Astrocyte (in vitro differentiated cells and primary cell): ENCODE measurements at regions not wholly inside any gene's neighbourhood (a gene's known extent, or its start where the extent isn't known, plus 50 kb on each side); places are given as distances from the start of the nearest gene placed in this dataset.

ENCODE experiments used
- DNase-seq: peaks from one replicate; pipeline ENCODE4 v3.0.0-alpha.2; 2010; ENCODE audit warnings: low read depth
- FAIRE-seq: peaks from 2 replicates; lab custom pipeline; 2011; peaks lifted over from hg19 to GRCh38; lab: Jason Lieb, UNC
- H2AFZ ChIP-seq: 2 replicates; pipeline ENCODE4 v1.6.0; 2012; ENCODE audit warnings: low read depth, low read length, inconsistent platforms
- H3K27ac ChIP-seq: 2 replicates; pipeline ENCODE4 v1.5.1; 2011; ENCODE audit warnings: low read depth, low read length, inconsistent platforms
- H3K27me3 ChIP-seq: 2 replicates; pipeline ENCODE4 v1.6.0; 2011; ENCODE audit warnings: low read length, inconsistent platforms; ENCODE audit not compliant: insufficient read depth
- H3K36me3 ChIP-seq: 2 replicates; pipeline ENCODE4 v1.5.1; 2011; ENCODE audit warnings: low read length, inconsistent platforms; ENCODE audit not compliant: insufficient read depth
- H3K4me1 ChIP-seq: 2 replicates; pipeline ENCODE4 v1.5.1; 2011; ENCODE audit warnings: low read length, inconsistent platforms; ENCODE audit not compliant: insufficient read depth
- H3K4me2 ChIP-seq: 2 replicates; pipeline ENCODE4 v1.6.0; 2012; ENCODE audit warnings: low read length, inconsistent platforms
- H3K4me3 ChIP-seq: 2 replicates; pipeline ENCODE4 v1.5.1; 2011; ENCODE audit warnings: low read depth, mild to moderate bottlenecking, low read length, inconsistent platforms; ENCODE audit not compliant: insufficient read depth
- H3K79me2 ChIP-seq: 2 replicates; pipeline ENCODE4 v1.6.0; 2012; ENCODE audit warnings: mild to moderate bottlenecking, low read length, inconsistent platforms; ENCODE audit not compliant: insufficient read depth
- H3K9ac ChIP-seq: 2 replicates; pipeline ENCODE4 v1.6.0; 2012; ENCODE audit warnings: mild to moderate bottlenecking, low read length, inconsistent platforms
- H3K9me3 ChIP-seq: 2 replicates; pipeline ENCODE4 v1.5.1; 2012; ENCODE audit warnings: low read depth, mild to moderate bottlenecking, low read length, inconsistent platforms; ENCODE audit not compliant: insufficient read depth
- H4K20me1 ChIP-seq: 2 replicates; pipeline ENCODE4 v1.6.0; 2012; ENCODE audit warnings: low read length, inconsistent platforms; ENCODE audit not compliant: insufficient read depth
- H3K27ac Mint-ChIP-seq: one replicate; pipeline ENCODE4 v1.8.0; 2021; ENCODE audit warnings: mild to moderate bottlenecking, mixed read lengths; ENCODE audit not compliant: unreplicated experiment
- H3K27me3 Mint-ChIP-seq: one replicate; pipeline ENCODE4 v1.8.0; 2021; ENCODE audit warnings: low read depth, mixed read lengths; ENCODE audit not compliant: unreplicated experiment
- H3K36me3 Mint-ChIP-seq: one replicate; pipeline ENCODE4 v1.8.0; 2021; ENCODE audit warnings: low read depth, mixed read lengths; ENCODE audit not compliant: unreplicated experiment
- H3K4me1 Mint-ChIP-seq: one replicate; pipeline ENCODE4 v1.8.0; 2021; ENCODE audit warnings: low read depth, mixed read lengths; ENCODE audit not compliant: unreplicated experiment
- H3K4me3 Mint-ChIP-seq: one replicate; pipeline ENCODE4 v1.8.0; 2021; ENCODE audit warnings: mild to moderate bottlenecking, moderate library complexity, mixed read lengths; ENCODE audit not compliant: unreplicated experiment
- H3K9me3 Mint-ChIP-seq: one replicate; pipeline ENCODE4 v1.8.0; 2021; ENCODE audit warnings: mild to moderate bottlenecking, mixed read lengths; ENCODE audit not compliant: unreplicated experiment
- EZH2 ChIP-seq: IDR thresholded peaks from 2 replicates; pipeline ENCODE4 v1.6.1; 2012; ENCODE audit warnings: mild to moderate bottlenecking, low read length, inconsistent platforms; ENCODE audit not compliant: insufficient read depth
- TF ChIP-seq, protein P1 (sequence below): IDR thresholded peaks from 2 replicates; pipeline ENCODE4 v1.5.1; 2011; ENCODE audit warnings: low read depth, mild to moderate bottlenecking, inconsistent platforms, low read length, moderate library complexity; ENCODE audit not compliant: insufficient read depth

DNA sequence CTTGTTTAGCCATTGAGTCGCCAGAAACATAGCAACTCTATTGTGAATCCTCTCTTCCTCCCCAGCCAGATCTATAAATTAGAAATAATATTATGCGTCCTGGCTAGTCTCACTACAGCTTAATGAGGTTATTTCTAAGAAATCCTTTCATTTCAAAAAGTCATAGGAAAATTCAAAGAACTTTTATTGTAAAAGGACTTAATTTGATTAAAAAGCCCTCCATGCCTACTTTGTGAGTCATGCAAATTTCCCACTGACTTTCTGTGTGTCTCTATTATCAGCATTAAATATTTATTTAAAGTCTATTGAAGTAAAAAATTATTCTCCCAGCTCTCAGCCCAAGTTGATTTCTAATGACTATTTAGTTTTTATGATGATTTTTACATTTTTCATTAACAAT is 160.7 kb downstream of the PHLDA1 start:
- no peak for FAIRE-seq
- no peak overlapping the region for H3K4me3 ChIP-seq
- peaks cover 7% of the 10 kb centered on the region for H3K4me1 Mint-ChIP-seq
- no peaks in the 10 kb centered on the region for H3K27me3 ChIP-seq
- no peak for DNase-seq
- TF ChIP-seq, protein P1, sequence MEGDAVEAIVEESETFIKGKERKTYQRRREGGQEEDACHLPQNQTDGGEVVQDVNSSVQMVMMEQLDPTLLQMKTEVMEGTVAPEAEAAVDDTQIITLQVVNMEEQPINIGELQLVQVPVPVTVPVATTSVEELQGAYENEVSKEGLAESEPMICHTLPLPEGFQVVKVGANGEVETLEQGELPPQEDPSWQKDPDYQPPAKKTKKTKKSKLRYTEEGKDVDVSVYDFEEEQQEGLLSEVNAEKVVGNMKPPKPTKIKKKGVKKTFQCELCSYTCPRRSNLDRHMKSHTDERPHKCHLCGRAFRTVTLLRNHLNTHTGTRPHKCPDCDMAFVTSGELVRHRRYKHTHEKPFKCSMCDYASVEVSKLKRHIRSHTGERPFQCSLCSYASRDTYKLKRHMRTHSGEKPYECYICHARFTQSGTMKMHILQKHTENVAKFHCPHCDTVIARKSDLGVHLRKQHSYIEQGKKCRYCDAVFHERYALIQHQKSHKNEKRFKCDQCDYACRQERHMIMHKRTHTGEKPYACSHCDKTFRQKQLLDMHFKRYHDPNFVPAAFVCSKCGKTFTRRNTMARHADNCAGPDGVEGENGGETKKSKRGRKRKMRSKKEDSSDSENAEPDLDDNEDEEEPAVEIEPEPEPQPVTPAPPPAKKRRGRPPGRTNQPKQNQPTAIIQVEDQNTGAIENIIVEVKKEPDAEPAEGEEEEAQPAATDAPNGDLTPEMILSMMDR = no peak
- TF ChIP-seq EZH2 = no peak
- H3K4me1 ChIP-seq = peaks cover 6% of the 10 kb centered on the region
- H3K4me2 ChIP-seq = no peak overlapping the region
- peaks cover 2% of the 10 kb centered on the region for H3K36me3 Mint-ChIP-seq
- no peak overlapping the region for H3K27ac Mint-ChIP-seq
- no peak overlapping the region for H2AFZ ChIP-seq
- H3K9ac ChIP-seq = no peak overlapping the region
- no peak overlapping the region for H3K4me3 Mint-ChIP-seq
- no peaks in the 10 kb centered on the region for H3K27me3 Mint-ChIP-seq
- H3K9me3 Mint-ChIP-seq = peaks cover 7% of the 10 kb centered on the region
- H3K79me2 ChIP-seq = no peaks in the 10 kb centered on the region
- H4K20me1 ChIP-seq = no peaks in the 10 kb centered on the region
- H3K36me3 ChIP-seq = no peaks in the 10 kb centered on the region
- no peaks in the 10 kb centered on the region for H3K9me3 ChIP-seq
- H3K27ac ChIP-seq = no peak overlapping the region

DNA sequence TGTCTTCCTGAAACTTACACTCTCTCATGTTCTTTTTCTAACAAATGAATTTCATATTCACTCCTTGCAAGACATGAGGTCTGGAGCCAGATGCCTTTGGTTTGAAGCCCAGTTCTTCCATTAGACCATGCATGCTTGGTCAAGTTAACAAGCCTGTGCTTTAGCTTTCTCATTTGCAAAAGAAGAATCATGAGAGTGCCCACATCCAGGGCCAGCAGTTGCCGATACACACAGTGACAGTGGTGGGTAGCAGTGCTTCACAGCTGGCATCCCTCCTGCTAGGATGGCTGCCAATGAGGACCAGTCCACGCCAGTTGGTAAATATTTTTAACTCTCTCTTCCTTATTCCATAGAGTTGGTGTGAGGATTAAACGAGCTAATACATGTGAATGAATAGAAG is 163.1 kb downstream of the PHLDA1 start:
- FAIRE-seq (no peak), DNase-seq (peak; percentile 64)
- no peaks in the 10 kb centered on the region for H3K36me3 ChIP-seq
- H3K9me3 Mint-ChIP-seq = peaks cover 7% of the 10 kb centered on the region
- no peaks in the 10 kb centered on the region for H3K9me3 ChIP-seq
- no peaks in the 10 kb centered on the region for H4K20me1 ChIP-seq
- no peaks in the 10 kb centered on the region for H3K27me3 Mint-ChIP-seq
- no peak overlapping the region for H3K27ac Mint-ChIP-seq
- no peaks in the 10 kb centered on the region for H3K27me3 ChIP-seq
- TF ChIP-seq EZH2 = no peak
- TF ChIP-seq, protein P1 = no peak
- H2AFZ ChIP-seq = no peak overlapping the region
- no peak overlapping the region for H3K4me2 ChIP-seq
- peaks cover 9% of the 10 kb centered on the region for H3K4me1 ChIP-seq
- H3K79me2 ChIP-seq = no peaks in the 10 kb centered on the region
- H3K9ac ChIP-seq = no peak overlapping the region
- peaks cover 2% of the 10 kb centered on the region for H3K36me3 Mint-ChIP-seq
- no peak overlapping the region for H3K4me3 ChIP-seq
- H3K4me1 Mint-ChIP-seq = peaks cover 9% of the 10 kb centered on the region
- H3K27ac ChIP-seq = no peak overlapping the region
- no peak overlapping the region for H3K4me3 Mint-ChIP-seq

DNA sequence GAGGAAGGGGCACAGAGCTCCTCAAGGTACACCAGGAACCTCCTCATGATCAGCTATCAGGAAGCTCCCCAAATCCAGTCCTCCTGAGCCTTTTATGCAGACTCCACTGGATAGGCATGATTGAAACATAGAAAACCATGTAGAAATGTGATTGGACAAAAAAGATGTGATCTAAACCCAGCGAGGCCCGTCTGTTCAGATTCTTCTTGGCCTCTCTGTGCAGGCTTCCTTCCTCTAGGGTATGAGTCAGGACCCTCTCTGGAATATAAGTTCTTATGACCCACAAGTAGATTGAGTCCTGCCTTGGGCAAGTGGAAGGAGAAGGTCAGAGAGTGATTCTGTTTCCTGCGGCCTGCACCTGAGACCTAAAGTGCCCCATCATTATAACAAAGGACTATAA is 166.3 kb downstream of the PHLDA1 start:
- Histone ChIP-seq H4K20me1 (no peaks in the 10 kb centered on the region), H3K4me3 (no peak overlapping the region), H3K9ac (no peak overlapping the region), H3K27me3 (no peaks in the 10 kb centered on the region), H3K36me3 (no peaks in the 10 kb centered on the region), H3K27ac (no peak overlapping the region), H3K4me1 (peaks cover 14% of the 10 kb centered on the region), H2AFZ (no peak overlapping the region), H3K9me3 (no peaks in the 10 kb centered on the region), H3K4me2 (no peak overlapping the region), H3K79me2 (no peaks in the 10 kb centered on the region)
- H3K4me3 Mint-ChIP-seq = no peak overlapping the region
- no peak for FAIRE-seq
- DNase-seq = no peak
- no peaks in the 10 kb centered on the region for H3K27me3 Mint-ChIP-seq
- TF ChIP-seq, protein P1 = no peak
- no peak for TF ChIP-seq EZH2
- H3K4me1 Mint-ChIP-seq = peaks cover 14% of the 10 kb centered on the region
- peaks cover 7% of the 10 kb centered on the region for H3K9me3 Mint-ChIP-seq
- H3K27ac Mint-ChIP-seq = no peak overlapping the region
- H3K36me3 Mint-ChIP-seq = peaks cover 2% of the 10 kb centered on the region
